GM12875 (cell line): ENCODE measurements at regions not wholly inside any gene's neighbourhood (a gene's known extent, or its start where the extent isn't known, plus 50 kb on each side); places are given as distances from the start of the nearest gene placed in this dataset.
"Not testable (repeated sequence)": the region's sequence is repeated elsewhere in the genome, so short reads cannot be mapped to it uniquely, and the experiment has no call there.

Experiments used
- H3K4me3 ChIP-seq: one replicate; pipeline ENCODE4 v1.5.1; 2011; ENCODE audit warnings: low read depth, low read length, control low read depth
- TF ChIP-seq, protein P1 (sequence below): IDR thresholded peaks from 2 replicates; pipeline ENCODE4 v1.5.1; 2011; ENCODE audit warnings: low read depth, mild to moderate bottlenecking, control low read depth, inconsistent platforms, low read length, moderate library complexity, borderline replicate concordance; ENCODE audit not compliant: insufficient read depth

DNA sequence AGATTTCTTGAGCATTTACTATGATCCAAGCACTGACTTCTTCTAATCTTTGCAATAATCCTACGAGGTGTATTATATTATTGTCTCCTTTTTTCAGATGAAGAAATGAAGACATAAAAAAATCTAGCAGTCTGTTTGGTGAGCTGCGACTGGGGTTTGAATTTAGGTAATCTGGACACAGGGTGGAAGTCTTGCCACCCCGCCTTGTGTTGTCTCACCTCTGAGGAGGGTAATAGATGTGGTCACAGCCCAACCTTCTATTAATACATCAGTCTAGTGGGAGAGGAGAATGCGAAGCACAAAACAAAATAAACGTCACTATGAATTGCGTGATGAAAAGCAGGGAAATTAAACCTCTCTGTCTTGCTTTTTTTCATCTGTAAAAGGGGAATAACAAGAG, 993.9 kb downstream of the VRK1 start:
- TF ChIP-seq, protein P1, sequence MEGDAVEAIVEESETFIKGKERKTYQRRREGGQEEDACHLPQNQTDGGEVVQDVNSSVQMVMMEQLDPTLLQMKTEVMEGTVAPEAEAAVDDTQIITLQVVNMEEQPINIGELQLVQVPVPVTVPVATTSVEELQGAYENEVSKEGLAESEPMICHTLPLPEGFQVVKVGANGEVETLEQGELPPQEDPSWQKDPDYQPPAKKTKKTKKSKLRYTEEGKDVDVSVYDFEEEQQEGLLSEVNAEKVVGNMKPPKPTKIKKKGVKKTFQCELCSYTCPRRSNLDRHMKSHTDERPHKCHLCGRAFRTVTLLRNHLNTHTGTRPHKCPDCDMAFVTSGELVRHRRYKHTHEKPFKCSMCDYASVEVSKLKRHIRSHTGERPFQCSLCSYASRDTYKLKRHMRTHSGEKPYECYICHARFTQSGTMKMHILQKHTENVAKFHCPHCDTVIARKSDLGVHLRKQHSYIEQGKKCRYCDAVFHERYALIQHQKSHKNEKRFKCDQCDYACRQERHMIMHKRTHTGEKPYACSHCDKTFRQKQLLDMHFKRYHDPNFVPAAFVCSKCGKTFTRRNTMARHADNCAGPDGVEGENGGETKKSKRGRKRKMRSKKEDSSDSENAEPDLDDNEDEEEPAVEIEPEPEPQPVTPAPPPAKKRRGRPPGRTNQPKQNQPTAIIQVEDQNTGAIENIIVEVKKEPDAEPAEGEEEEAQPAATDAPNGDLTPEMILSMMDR: no peak
- H3K4me3 ChIP-seq: no peak overlapping the region

DNA sequence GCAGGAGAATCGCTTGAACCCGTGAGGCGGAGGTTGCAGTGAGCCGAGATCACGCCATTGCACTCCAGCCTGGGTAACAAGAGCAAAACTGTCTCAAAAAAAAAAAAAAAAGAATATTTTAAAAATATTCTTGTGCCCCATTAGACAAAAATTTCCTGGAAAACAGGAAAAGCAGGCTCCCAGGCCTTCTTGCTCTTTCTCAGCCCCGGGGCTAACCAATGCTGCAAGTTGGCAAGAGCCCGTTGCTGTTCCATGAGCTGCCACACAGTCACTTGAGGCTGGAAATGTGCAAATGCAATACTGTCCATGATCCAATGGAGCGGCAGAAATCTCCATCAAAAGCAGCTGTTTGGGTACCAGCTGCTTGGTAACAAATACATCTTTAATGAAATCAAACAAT, 994.7 kb downstream of the VRK1 start:
- H3K4me3 ChIP-seq: no peak overlapping the region
- TF ChIP-seq, protein P1: no peak

- TF ChIP-seq, protein P1: no peak
- no peak overlapping the region for H3K4me3 ChIP-seq
Observed at GRCh38 chr14:97796511-97796910, 999.3 kb downstream of the VRK1 start.

GRCh38 chr14:97798176-97798575, 1001.0 kb downstream of the VRK1 start:
- H3K4me3 ChIP-seq: no peak overlapping the region
- TF ChIP-seq, protein P1: no peak

- TF ChIP-seq, protein P1: no peak
- H3K4me3 ChIP-seq: no peak overlapping the region
Observed at GRCh38 chr14:97802430-97803373, 1005.5 kb downstream of the VRK1 start.

- TF ChIP-seq, protein P1: no peak
- H3K4me3 ChIP-seq: no peak overlapping the region
Observed at GRCh38 chr14:97804056-97804455, 1006.9 kb downstream of the VRK1 start.

DNA sequence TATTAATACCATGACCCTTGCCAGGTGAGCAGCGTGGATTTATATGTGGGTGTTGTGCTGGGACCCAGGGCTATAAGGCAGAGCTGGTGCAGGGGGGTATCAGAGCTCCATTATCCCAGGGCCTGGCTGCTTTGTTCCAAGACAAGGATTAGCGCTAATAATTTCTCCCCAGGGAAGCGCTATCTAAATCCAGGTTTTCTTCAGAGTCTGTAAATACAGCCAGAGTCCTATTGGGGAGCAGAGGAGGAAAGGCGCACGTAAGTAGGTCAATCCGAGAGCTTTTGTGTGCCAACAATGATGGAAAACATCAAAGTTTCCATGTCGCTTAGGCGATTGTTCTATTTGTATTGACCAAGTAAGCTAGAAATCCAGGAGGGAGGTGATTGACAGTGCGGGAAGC, 1009.7 kb downstream of the VRK1 start:
- TF ChIP-seq, protein P1: no peak
- H3K4me3 ChIP-seq: no peak overlapping the region

DNA sequence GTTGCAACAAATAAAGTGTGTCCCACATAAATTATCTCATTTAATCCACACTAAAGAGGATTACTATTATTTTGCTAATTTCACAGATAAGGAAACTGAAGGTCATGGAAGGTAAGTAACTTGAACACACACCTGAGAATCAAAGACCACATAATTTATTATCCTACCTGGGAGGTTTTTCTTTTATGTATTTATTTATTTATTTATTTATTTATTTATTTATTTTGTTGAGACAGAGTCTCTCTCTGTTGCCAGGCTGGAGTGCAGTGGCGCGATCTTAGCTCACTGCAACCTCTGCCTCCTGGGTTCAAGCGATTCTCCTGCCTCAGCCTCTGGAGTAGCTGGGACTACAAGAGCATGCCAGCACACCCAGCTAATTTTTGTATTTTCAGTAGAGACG, 1011.4 kb downstream of the VRK1 start:
- H3K4me3 ChIP-seq: not testable (repeated sequence)
